HCT116 (cell line): ENCODE measurements at regions not wholly inside any gene's neighbourhood (a gene's known extent, or its start where the extent isn't known, plus 50 kb on each side); places are given as distances from the start of the nearest gene placed in this dataset.

ENCODE experiments used
- ATAC-seq: fragments of 200-7000 bp; cut with Tn5 transposase; 2 replicates; pipeline ENCODE4 v1.9.1; 2020; ENCODE audit warnings: mild to moderate bottlenecking, moderate library complexity
- BruUV-seq: library from RNA; stranded (reverse); fragments of 400-500 nt; replicated peaks from 2 replicates; lab custom pipeline; 2021; lab: Mats Ljungman, UMichigan
- CTCF ChIA-PET: fragments of 300-600 bp; sonication (Branson Sonifier 250); formaldehyde crosslinking; loops from one replicate; lab custom pipeline; 2021; ENCODE audit warnings: antibody characterized with exemption; lab: Charles Lee
- POLR2A ChIA-PET: fragments of 300-600, 350-600 bp; sonication (Branson Sonifier 250); formaldehyde crosslinking; loops from one replicate; lab custom pipeline; 2021; ENCODE audit warnings: antibody characterized with exemption; lab: Charles Lee
- RAD21 ChIA-PET, 2 experiments: fragments of 300-600 bp; sonication (Branson Sonifier 250); formaldehyde crosslinking; loops; one replicate each; lab custom pipeline; 2023; ENCODE audit warnings: low total read pairs in 2 of 2; ENCODE audit not compliant: uncharacterized antibody in 2 of 2, unreplicated experiment in 2 of 2, low non-redundant PET in 1 of 2; lab: Charles Lee
- DNase-seq: peaks from one replicate; pipeline ENCODE4 v3.0.0-alpha.2; 2010; ENCODE audit warnings: low read depth, low spot score
- H2AFZ ChIP-seq: fragments of 200-600 bp; shearing (Covaris generic), sonication (generic); 2 replicates; pipeline ENCODE4 v1.6.1; 2017; ENCODE audit warnings: low read depth, mixed run types, mixed read lengths, antibody characterized with exemption, low read length; ENCODE audit not compliant: poor library complexity, severe bottlenecking
- H3K27ac ChIP-seq: 2 replicates; pipeline ENCODE4 v1.5.1; 2012; ENCODE audit warnings: low read depth, low read length
- H3K27me3 ChIP-seq: fragments of 200-600 bp; sonication (generic); 2 replicates; pipeline ENCODE4 v1.6.1; 2016; ENCODE audit warnings: mixed run types, low read length, mixed read lengths; ENCODE audit not compliant: insufficient read depth
- H3K36me3 ChIP-seq, 2 experiments: fragments of 200-500 bp in 1 of 2; fragments of 200-600 bp in 1 of 2; sonication (Bioruptor generic) in 1 of 2; sonication (generic) in 1 of 2; 2 replicates each; pipeline versions ENCODE4 v1.5.1 to v1.6.1; 2014 to 2016; ENCODE audit warnings: low read length in 2 of 2, inconsistent platforms in 1 of 2, mixed read lengths in 1 of 2, mixed run types in 1 of 2; ENCODE audit not compliant: insufficient read depth in 2 of 2, control insufficient read depth in 1 of 2
- H3K4me1 ChIP-seq, 2 experiments: fragments of 200-600 bp in 1 of 2; sonication (generic) in 1 of 2; 2 replicates each; pipeline versions ENCODE4 v1.5.1 to v1.6.1; 2012 to 2017; ENCODE audit warnings: low read length in 2 of 2, inconsistent platforms in 1 of 2, mild to moderate bottlenecking in 1 of 2, mixed read lengths in 1 of 2, mixed run types in 1 of 2, moderate library complexity in 1 of 2; ENCODE audit not compliant: insufficient read depth in 2 of 2, control insufficient read depth in 1 of 2
- H3K4me2 ChIP-seq: fragments of 200-600 bp; sonication (generic); 2 replicates; pipeline ENCODE4 v1.6.1; 2017; ENCODE audit warnings: mixed run types, low read length, mixed read lengths
- H3K4me3 ChIP-seq, 2 experiments: fragments of 200-600 bp in 1 of 2; sonication (generic) in 1 of 2; replicated peaks in 1 of 2; 2 replicates each; pipeline ENCODE4 v1.5.1; 2011 to 2016; ENCODE audit warnings: low read length in 2 of 2, control low read depth in 1 of 2, low read depth in 1 of 2, mild to moderate bottlenecking in 1 of 2, mixed read lengths in 1 of 2, mixed run types in 1 of 2
- H3K79me2 ChIP-seq: fragments of 200-600 bp; sonication (generic); 2 replicates; pipeline ENCODE4 v1.6.1; 2017; ENCODE audit warnings: mild to moderate bottlenecking, mixed run types, low read length, moderate library complexity, mixed read lengths; ENCODE audit not compliant: insufficient read depth
- H3K9ac ChIP-seq: fragments of 200-600 bp; sonication (generic); 2 replicates; pipeline ENCODE4 v1.6.1; 2016; ENCODE audit warnings: low read length, mixed read lengths
- H3K9me2 ChIP-seq: fragments of 200-600 bp; sonication (generic), shearing (Covaris generic); 2 replicates; pipeline ENCODE4 v1.6.1; 2017; ENCODE audit warnings: mixed run types, mild to moderate bottlenecking, moderate library complexity; ENCODE audit not compliant: insufficient read depth
- H3K9me3 ChIP-seq, 2 experiments: fragments of 200-500 bp in 1 of 2; fragments of 200-600 bp in 1 of 2; sonication (Bioruptor generic) in 1 of 2; sonication (generic) in 1 of 2; 2 replicates each; pipeline ENCODE4 v1.6.1; 2014 to 2017; ENCODE audit warnings: low read length in 2 of 2, mixed read lengths in 2 of 2, inconsistent platforms in 1 of 2, low read depth in 1 of 2, mild to moderate bottlenecking in 1 of 2, mixed run types in 1 of 2, moderate library complexity in 1 of 2; ENCODE audit not compliant: control insufficient read depth in 1 of 2, insufficient read depth in 1 of 2
- H4K20me1 ChIP-seq: fragments of 200-600 bp; sonication (generic), shearing (Covaris generic); 2 replicates; pipeline ENCODE4 v1.6.1; 2017; ENCODE audit warnings: mixed run types, mild to moderate bottlenecking, moderate library complexity; ENCODE audit not compliant: insufficient read depth
- CBX3 ChIP-seq: IDR thresholded peaks from 2 replicates; pipeline ENCODE4 v1.6.1; 2012; ENCODE audit warnings: low read depth
- EGR1 ChIP-seq: IDR thresholded peaks from 2 replicates; pipeline ENCODE4 v1.6.1; 2012; ENCODE audit warnings: low read depth
- EZH2 ChIP-seq: fragments of 200-600 bp; sonication (generic); IDR thresholded peaks from 2 replicates; pipeline ENCODE4 v1.6.1; 2017; ENCODE audit warnings: antibody characterized with exemption, mixed run types
- EZH2phosphoT487 ChIP-seq: fragments of 200-600 bp; IDR thresholded peaks from 2 replicates; pipeline ENCODE4 v1.6.1; 2018; ENCODE audit warnings: antibody characterized with exemption, borderline replicate concordance
- FOSL1 ChIP-seq: IDR thresholded peaks from 2 replicates; pipeline ENCODE4 v1.6.1; 2012; ENCODE audit warnings: low read depth
- JUND ChIP-seq: IDR thresholded peaks from 2 replicates; pipeline ENCODE4 v1.6.1; 2012
- POLR2A ChIP-seq: IDR thresholded peaks from 2 replicates; pipeline ENCODE4 v1.7.0; 2011; ENCODE audit warnings: borderline replicate concordance; ENCODE audit not compliant: insufficient read depth, insufficient read length; ENCODE audit errors: extremely low read depth
- POLR2AphosphoS5 ChIP-seq: IDR thresholded peaks from 2 replicates; pipeline ENCODE4 v1.6.1; 2011; ENCODE audit warnings: mild to moderate bottlenecking, low read depth, low read length, moderate library complexity
- RAD21 ChIP-seq: IDR thresholded peaks from 2 replicates; pipeline ENCODE4 v1.6.1; 2012; ENCODE audit warnings: low read depth, mild to moderate bottlenecking
- SIN3A ChIP-seq: IDR thresholded peaks from 2 replicates; pipeline ENCODE4 v1.6.1; 2012; ENCODE audit warnings: low read depth
- SP1 ChIP-seq: IDR thresholded peaks from 2 replicates; pipeline ENCODE4 v1.6.1; 2012; ENCODE audit warnings: low read depth
- SRF ChIP-seq: IDR thresholded peaks from 2 replicates; pipeline ENCODE4 v1.6.1; 2012; ENCODE audit warnings: low read depth
- TCF7L2 ChIP-seq: IDR thresholded peaks from 2 replicates; pipeline ENCODE4 v1.7.0; 2011; ENCODE audit warnings: borderline replicate concordance, inconsistent platforms; ENCODE audit not compliant: insufficient read depth, insufficient read length; ENCODE audit errors: extremely low read depth
- intact Hi-C: fragments of 100-400 bp; cut with micrococcal nuclease; formaldehyde crosslinking; loops from 2 replicates; pipeline ENCODE4 v1.10.0; 2022
- TF ChIP-seq, protein P1 (sequence below): IDR thresholded peaks from 2 replicates; pipeline ENCODE4 v1.6.1; 2012; ENCODE audit warnings: low read depth
- TF ChIP-seq, protein P2 (sequence below): IDR thresholded peaks from 2 replicates; pipeline ENCODE4 v1.6.1; 2012
- TF ChIP-seq, protein P3 (sequence below), 3 experiments: fragments of 200-600 bp in 1 of 3; sonication (generic) in 1 of 3; IDR thresholded peaks in 2 of 3; conservative IDR thresholded peaks in 1 of 3; 2 replicates each; pipeline ENCODE4 v1.5.1; 2012 to 2017; ENCODE audit warnings: low read depth in 2 of 3, low read length in 2 of 3, antibody characterized with exemption in 1 of 3, borderline replicate concordance in 1 of 3, control low read depth in 1 of 3, mild to moderate bottlenecking in 1 of 3, mixed read lengths in 1 of 3, mixed run types in 1 of 3, moderate library complexity in 1 of 3; ENCODE audit not compliant: insufficient read depth in 1 of 3
- TF ChIP-seq, protein P4 (sequence below): IDR thresholded peaks from 2 replicates; pipeline ENCODE4 v1.6.1; 2012

DNA sequence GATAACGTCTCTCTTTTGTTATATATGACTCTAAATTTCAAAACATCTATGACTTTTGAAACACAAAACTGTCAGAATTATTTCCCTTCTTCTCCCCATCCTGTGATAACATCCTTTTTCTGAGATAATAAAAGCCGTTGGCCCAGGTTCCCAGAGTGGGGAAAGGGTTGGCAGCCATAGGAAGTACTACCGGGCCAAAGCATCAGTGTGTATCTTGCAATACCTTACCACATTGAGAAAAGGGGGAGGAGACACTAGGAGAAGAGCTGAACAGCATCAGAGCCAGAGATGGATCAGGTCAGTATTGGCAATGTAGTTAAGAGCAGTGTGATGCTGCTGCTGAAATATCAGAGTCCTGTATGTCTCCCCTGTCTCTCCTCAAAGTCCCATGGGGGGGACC, 210.0 kb upstream of the PROK2 start:
- RAD21 ChIA-PET, result no interaction called here
- no peaks in the 10 kb centered on the region for H3K9me3 ChIP-seq
- CTCF ChIA-PET, result no interaction called here
- ATAC-seq, result no peak
- BruUV-seq, result no TSS peak
- peaks cover 28% of the 10 kb centered on the region for H3K27me3 ChIP-seq
- no peak overlapping the region for H3K4me2 ChIP-seq
- H2AFZ ChIP-seq, result no peak overlapping the region
- no peaks in the 10 kb centered on the region for H3K36me3 ChIP-seq
- H3K4me1 ChIP-seq, result no peaks in the 10 kb centered on the region
- POLR2A ChIA-PET, result no interaction called here
- H3K79me2 ChIP-seq, result no peaks in the 10 kb centered on the region
- H3K9me2 ChIP-seq, result no peaks in the 10 kb centered on the region
- H3K9ac ChIP-seq, result no peak overlapping the region
- no peak overlapping the region for H3K27ac ChIP-seq
- DNase-seq, result no peak
- intact Hi-C loops, result no loop called here
- H3K4me3 ChIP-seq, result no peak overlapping the region
- no peaks in the 10 kb centered on the region for H4K20me1 ChIP-seq
- TF ChIP-seq SP1, result no peak
- TF ChIP-seq, protein P1, sequence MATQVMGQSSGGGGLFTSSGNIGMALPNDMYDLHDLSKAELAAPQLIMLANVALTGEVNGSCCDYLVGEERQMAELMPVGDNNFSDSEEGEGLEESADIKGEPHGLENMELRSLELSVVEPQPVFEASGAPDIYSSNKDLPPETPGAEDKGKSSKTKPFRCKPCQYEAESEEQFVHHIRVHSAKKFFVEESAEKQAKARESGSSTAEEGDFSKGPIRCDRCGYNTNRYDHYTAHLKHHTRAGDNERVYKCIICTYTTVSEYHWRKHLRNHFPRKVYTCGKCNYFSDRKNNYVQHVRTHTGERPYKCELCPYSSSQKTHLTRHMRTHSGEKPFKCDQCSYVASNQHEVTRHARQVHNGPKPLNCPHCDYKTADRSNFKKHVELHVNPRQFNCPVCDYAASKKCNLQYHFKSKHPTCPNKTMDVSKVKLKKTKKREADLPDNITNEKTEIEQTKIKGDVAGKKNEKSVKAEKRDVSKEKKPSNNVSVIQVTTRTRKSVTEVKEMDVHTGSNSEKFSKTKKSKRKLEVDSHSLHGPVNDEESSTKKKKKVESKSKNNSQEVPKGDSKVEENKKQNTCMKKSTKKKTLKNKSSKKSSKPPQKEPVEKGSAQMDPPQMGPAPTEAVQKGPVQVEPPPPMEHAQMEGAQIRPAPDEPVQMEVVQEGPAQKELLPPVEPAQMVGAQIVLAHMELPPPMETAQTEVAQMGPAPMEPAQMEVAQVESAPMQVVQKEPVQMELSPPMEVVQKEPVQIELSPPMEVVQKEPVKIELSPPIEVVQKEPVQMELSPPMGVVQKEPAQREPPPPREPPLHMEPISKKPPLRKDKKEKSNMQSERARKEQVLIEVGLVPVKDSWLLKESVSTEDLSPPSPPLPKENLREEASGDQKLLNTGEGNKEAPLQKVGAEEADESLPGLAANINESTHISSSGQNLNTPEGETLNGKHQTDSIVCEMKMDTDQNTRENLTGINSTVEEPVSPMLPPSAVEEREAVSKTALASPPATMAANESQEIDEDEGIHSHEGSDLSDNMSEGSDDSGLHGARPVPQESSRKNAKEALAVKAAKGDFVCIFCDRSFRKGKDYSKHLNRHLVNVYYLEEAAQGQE, result no peak
- no peak for TF ChIP-seq POLR2AphosphoS5
- TF ChIP-seq POLR2A, result no peak
- TF ChIP-seq, all 23 proteins: peak for 0

DNA sequence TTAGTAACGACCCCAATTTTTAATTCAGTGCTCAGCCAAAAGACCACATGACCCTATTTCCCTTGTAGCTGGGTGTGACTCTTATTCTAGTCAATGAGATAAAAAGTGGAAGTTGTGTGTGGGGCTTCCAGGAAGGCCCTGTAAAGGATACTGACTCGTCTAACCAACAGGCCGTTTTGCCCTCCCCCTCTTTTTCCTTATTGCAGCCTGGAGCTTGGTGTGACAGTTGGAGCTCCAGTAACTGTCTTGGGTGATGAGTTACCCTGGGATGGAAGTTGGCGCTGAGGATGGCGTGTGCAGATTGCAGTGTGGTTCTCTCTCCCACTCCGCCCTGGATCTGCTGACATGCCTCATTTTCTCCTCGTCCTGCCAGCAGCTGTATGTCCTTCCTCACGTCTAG, 209.3 kb upstream of the PROK2 start:
- ATAC-seq, result no peak
- Histone ChIP-seq H3K4me1 (peaks cover 0 to 3% of the 10 kb centered on the region in 2 experiments; a peak in 2 of 4 replicates), H3K9me2 (no peaks in the 10 kb centered on the region), H3K27ac (no peak overlapping the region), H3K9ac (no peak overlapping the region), H3K36me3 (no peaks in the 10 kb centered on the region), H3K79me2 (no peaks in the 10 kb centered on the region), H3K4me3 (no peak overlapping the region), H3K4me2 (no peak overlapping the region), H3K27me3 (peaks cover 21% of the 10 kb centered on the region), H3K9me3 (no peaks in the 10 kb centered on the region), H4K20me1 (no peaks in the 10 kb centered on the region), H2AFZ (no peak overlapping the region)
- ChIA-PET CTCF (no interaction called here), POLR2A (interaction anchor here (0.5 kb wide), 1 partner anchor 9 kb away, joined by 5 read pairs; no protein-coding TSS in a partner anchor), RAD21 (no interaction called here)
- no TSS peak for BruUV-seq
- intact Hi-C loops, result no loop called here
- no peak for DNase-seq
- TF ChIP-seq EZH2, result no peak
- no peak for TF ChIP-seq RAD21
- no peak for TF ChIP-seq FOSL1
- no peak for TF ChIP-seq TCF7L2
- TF ChIP-seq, protein P2, sequence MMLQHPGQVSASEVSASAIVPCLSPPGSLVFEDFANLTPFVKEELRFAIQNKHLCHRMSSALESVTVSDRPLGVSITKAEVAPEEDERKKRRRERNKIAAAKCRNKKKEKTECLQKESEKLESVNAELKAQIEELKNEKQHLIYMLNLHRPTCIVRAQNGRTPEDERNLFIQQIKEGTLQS, result no peak
- TF ChIP-seq, protein P3, sequence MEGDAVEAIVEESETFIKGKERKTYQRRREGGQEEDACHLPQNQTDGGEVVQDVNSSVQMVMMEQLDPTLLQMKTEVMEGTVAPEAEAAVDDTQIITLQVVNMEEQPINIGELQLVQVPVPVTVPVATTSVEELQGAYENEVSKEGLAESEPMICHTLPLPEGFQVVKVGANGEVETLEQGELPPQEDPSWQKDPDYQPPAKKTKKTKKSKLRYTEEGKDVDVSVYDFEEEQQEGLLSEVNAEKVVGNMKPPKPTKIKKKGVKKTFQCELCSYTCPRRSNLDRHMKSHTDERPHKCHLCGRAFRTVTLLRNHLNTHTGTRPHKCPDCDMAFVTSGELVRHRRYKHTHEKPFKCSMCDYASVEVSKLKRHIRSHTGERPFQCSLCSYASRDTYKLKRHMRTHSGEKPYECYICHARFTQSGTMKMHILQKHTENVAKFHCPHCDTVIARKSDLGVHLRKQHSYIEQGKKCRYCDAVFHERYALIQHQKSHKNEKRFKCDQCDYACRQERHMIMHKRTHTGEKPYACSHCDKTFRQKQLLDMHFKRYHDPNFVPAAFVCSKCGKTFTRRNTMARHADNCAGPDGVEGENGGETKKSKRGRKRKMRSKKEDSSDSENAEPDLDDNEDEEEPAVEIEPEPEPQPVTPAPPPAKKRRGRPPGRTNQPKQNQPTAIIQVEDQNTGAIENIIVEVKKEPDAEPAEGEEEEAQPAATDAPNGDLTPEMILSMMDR (IDR thresholded peaks at IDR 0.05 in 2 of 3, conservative IDR thresholded peaks at IDR 0.05 in 1 of 3; ENCODE audit: borderline replicate concordance in 1 of 3, insufficient read depth in 1 of 3, low read depth in 2 of 3, low read length in 2 of 3), result no peak
- TF ChIP-seq POLR2AphosphoS5, result no peak
- TF ChIP-seq SRF, result no peak
- no peak for TF ChIP-seq CBX3
- no peak for TF ChIP-seq SIN3A
- no peak for TF ChIP-seq POLR2A
- TF ChIP-seq EGR1, result no peak
- no peak for TF ChIP-seq JUND
- TF ChIP-seq, protein P4, sequence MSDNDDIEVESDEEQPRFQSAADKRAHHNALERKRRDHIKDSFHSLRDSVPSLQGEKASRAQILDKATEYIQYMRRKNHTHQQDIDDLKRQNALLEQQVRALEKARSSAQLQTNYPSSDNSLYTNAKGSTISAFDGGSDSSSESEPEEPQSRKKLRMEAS, result no peak
- TF ChIP-seq EZH2phosphoT487, result no peak
